Gastroesophageal sphincter (tissue), 3 donors: ENCODE measurements at regions not wholly inside any gene's neighbourhood (a gene's known extent, or its start where the extent isn't known, plus 50 kb on each side); places are given as distances from the start of the nearest gene placed in this dataset.

ENCODE experiments used
- CTCF ChIP-seq, 4 experiments: fragments of 200-600 bp in 2 of 4; fragments of 450-650 bp in 2 of 4; sonication (generic) in 1 of 4; IDR thresholded peaks; one replicate each; pipeline ENCODE4 v1.5.1; 2017 to 2019; ENCODE audit warnings: antibody characterized with exemption in 4 of 4, mild to moderate bottlenecking in 2 of 4, moderate library complexity in 2 of 4
- POLR2A ChIP-seq, 2 donors: fragments of 450-650 bp; IDR thresholded peaks; one replicate each; pipeline ENCODE4 v1.6.1; 2017; ENCODE audit warnings: antibody characterized with exemption in 2 of 2, mild to moderate bottlenecking in 2 of 2, moderate library complexity in 1 of 2

GRCh38 chr10:129046962-129047361, 420.1 kb upstream of the MGMT start:
- TF ChIP-seq POLR2A (IDR thresholded peaks at IDR 0.05) = no peak
- no peak for TF ChIP-seq CTCF (IDR thresholded peaks at IDR 0.05)
